HG03108 (cell line): ENCODE measurements at regions not wholly inside any gene's neighbourhood (a gene's known extent, or its start where the extent isn't known, plus 50 kb on each side); places are given as distances from the start of the nearest gene placed in this dataset.
"Not testable (repeated sequence)": the region's sequence is repeated elsewhere in the genome, so short reads cannot be mapped to it uniquely, and the experiment has no call there.

Experiments used
- ATAC-seq: cut with Tn5 transposase; IDR thresholded peaks from one replicate; pipeline ENCODE4 v1.9.1; 2021; ENCODE audit warnings: moderate library complexity; ENCODE audit not compliant: unreplicated experiment

DNA sequence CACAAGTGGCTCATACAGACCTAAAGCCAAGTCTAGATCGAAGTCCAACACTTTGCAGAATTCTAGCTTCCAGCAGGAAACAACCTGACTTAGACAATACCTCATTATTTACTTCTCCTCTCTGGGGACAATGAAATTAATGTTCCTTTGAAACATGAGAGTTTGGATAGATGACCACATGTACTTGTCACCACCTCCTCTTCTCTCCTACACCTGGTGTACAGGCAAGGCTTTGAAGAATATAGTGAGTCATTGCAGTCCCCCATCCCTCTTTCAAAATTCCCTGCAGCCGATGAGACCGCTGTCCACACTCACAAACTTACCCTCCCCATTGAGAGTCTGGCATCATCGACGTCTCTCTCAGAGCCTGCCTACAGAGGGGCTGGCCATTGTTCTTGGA lies 189.0 kb upstream of the HES1 start:
- ATAC-seq, result no peak

DNA sequence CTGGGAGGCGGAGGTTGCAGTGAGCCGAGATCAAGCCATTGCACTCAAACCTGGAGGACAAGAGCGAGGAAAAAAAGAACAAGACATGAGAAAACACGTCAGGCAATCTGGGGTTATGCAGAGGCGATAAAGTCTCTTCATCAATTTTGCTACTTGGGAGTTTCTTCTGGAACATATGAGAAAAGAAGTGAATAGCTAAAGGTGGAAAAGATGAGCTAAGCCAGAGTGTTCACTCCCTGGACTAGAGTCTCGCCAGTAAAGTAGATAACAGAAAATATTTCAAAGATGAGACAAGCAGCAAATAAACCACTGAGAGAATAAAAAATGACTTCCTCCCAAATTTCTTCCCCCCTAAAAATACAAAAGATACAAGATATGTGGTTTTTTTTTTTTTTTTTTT lies 188.4 kb upstream of the HES1 start:
- ATAC-seq, result no peak

DNA sequence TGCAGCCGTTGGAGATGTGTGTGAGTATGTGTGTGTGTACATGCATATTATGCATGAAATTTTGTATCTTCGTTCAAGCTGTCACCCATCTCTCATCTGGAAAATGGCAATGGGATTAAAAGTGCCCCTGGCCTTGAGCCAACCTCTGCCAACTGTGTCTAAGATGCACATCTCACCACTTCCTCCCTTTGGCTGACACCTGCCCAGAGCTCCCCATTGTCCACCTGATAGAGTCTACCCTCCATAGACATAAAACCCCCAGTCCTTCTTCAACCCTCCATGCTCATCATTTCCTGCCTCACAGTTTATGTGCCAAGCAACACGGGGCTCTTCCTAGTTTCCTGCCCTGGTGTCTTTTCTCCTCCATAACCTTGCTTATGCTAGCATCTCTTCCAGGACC lies 187.5 kb upstream of the HES1 start:
- ATAC-seq, result no peak

DNA sequence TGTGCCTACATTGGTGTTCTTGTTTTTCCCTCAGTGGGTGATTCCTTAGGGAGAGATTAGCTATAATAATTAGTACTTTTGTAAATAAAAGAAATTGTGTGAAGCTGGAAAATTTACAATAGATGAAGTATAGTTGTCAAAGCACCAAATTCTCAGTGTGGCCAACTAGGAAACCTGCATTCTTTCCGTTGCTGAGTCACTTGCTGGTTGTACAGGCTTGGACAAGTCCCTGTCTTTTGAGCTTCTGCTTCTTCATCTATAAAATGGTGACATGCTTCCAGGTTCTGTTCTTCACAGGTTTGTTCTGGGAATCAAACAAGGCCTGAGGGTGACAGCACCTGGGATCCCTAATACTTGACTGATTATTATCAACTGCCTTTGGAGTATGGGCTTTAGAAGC lies 184.1 kb upstream of the HES1 start:
- ATAC-seq, result no peak

DNA sequence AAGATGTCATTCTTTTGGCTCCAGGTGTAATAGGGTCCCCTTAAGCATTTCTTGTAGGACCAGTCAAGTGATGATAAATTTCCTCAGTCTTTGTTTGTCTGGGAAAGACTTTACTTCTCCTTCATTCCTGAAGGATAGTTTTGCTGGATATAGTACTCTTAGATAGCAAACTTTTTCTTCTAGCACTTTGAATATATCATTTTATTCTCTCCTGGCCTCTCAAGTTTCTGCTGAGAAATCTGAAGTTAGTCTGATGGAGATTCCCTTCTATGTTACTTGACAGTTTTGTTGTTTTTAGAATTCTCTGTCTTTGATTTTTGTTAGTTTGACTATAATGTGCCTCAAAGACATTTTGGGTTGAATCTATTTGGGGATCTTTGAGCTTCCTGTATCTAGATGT lies 181.2 kb upstream of the HES1 start:
- no peak for ATAC-seq

DNA sequence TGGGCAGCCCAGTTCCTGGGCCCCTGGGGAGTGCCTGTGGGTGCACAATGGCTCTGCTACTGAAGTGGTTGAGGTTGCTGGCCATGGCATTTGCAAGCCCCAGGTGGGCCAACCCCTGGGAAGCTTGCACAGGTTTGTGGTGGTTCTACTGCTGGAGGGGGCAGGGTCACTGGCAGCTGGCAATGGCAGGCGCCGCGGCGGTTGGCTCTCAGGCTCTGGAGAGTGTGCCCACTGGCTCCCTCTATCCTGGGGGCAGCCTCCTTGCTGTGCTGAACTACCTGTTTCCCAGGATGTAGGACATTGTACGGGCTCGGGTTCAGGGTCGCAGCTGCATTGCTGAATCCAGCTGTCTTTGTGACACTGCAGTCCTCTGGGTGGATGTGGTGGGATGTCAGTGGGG lies 180.2 kb upstream of the HES1 start:
- no peak for ATAC-seq

DNA sequence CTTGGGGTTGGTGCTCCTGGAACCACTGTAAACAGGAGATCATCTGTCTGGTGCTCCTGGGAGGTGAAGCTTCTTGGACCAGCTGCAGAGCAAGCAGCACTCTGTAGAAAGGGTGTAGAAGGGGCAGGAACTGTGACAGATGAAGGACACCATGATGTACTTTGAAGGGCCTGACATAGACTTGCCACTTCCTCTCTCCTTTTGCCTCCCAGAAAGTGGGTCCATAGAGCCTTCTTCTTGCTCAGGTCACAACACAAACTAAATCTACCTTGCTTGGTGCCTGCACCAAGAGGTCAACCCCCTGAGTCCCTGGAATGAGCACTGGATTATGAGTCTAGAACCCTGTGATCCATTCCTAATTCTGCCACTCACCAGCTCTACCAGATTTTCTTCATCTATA lies 176.1 kb upstream of the HES1 start:
- no peak for ATAC-seq

DNA sequence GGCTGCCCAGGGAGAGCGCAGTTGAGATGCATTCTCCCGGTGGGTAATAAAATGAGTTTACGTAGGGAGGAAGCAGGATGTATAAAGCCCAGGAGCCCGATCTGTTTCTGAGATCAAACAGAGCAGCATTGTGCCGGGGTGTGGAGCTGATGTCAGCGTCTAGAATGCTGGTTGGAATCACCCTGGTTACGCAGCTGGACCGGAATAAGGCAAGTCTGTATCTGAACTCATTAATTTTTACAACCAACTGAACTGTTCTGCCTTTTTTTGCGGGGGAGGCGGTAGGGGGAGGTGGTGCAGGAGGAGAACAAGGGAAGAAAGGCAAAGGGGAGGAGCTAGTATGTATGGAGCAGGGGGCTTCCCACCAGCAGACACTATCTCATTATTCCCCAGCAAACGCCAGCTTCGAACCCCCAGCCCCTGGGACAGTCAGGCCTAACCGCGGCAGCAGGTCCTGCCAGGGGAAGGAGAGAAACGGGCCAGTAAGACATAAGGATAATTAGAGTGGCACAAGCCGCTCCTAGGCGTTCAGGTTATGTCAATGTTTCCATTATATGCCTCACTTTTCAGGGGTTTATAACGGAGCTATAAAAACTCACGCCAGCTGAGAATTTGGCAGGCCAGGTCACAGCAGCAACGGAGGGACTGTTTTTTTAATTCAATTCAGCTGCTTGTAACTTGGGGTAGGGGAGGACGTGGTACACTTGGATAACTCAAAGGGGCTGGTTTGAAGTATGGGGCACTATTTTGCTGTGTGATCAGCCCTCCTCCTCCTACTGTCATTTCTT lies 175.3 kb upstream of the HES1 start:
- no peak for ATAC-seq

DNA sequence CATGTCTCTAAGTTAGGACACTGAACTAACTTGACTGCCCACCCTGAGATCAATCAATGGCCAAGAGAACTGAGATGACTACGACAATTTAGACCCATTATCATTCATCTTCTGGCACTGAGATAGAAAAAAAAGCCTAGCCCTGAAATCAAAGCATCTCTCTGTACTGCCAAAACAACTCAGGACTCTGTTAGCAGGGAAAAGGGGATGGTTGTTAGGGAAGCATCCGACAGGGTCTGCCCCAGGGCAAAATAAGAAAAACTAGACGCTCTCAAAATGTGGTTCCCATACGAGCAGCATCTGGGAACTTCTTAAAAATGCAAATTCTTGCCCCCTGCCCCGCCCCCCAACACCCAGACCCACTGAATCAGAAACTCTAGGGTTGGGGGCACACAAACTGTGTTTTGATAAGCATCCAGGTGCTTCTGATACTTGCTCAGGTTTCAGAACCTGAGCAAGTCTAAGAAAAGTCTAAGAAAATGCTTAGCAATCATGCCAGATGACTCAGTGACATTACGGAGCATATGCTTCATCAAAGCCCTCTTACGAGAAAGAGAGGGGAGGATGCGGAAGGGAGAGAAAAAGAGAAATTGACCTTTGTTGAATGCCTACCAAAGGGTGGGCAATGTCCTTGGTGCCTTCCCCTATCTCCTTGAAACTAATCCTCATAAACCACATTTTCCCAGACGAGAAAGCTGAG lies 172.8 kb upstream of the HES1 start:
- no peak for ATAC-seq

DNA sequence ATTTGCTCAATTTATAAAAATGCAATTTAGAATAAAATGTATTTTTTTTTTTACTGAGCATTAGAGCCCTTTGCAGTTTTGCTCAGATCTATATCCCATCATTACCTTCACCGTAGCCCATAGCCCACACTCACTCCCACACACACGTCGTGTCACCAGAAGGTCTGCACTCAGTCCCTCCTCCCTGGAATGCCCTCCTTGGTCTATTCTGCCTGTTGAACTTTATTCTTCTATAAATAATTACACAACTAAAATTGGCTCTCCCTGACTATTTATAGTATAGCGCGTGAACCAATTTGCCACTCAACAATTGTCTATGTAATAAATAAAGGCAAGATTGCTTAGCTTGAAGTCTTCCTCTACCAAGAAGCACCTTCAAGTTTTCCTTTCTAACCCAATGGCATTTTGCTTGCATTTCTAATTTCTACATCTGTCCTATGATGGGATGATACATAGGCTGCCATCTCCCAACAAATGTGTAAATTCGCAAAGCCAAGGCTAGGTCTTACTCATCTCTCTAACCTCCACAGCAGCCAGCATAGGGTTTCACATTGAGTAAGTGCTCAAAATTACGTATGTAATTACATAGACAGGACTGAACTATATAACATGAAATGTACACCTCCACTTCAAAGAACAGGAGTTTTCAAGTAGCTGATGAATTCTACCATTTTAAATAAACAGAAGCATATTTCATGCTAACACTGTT lies 172.0 kb upstream of the HES1 start:
- peak; percentile 80 for ATAC-seq

DNA sequence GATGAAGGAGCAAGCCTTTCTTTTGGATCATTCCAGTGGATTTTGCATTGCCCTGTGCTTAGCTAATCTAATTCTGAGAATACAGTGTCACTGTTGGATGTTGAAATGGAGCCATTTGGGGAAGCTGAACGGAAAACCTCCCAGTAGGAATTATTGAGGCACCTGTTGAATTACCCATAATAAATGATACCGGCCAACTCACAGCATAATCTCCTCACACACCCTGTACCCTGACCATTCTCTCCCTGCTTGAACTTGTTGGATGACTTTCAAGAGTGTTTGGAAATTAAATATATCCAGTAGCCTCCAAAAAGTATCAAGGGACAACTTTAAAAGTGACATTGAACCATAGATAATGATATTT lies 171.4 kb upstream of the HES1 start:
- ATAC-seq, result no peak

DNA sequence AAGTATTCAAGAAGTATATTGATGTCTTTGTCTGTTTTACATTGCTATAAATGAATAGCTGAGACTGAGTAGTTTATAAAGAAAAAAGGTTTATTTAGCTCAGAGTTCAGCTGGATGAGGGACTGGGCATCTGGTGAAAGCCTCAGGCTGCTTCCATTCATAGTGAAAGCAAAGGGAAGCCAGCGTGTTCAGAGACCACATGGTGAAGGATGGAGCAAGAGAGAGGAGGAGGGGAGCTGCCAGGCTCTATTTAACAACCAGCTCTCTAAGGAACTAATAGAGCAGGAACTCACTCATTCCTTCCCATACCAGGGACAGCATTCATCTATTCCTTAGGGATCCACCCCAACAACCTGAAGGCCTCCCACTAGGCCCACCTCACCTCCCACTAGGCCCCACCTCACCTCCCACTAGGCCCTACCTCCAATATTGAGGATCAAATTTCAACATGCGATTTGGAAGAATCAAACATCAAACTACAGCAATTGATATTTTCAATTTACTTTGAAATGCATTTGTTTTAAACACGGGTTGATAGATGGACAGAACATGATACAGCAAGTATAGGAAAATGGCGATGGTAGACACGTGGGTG lies 167.5 kb upstream of the HES1 start:
- ATAC-seq, result no peak

DNA sequence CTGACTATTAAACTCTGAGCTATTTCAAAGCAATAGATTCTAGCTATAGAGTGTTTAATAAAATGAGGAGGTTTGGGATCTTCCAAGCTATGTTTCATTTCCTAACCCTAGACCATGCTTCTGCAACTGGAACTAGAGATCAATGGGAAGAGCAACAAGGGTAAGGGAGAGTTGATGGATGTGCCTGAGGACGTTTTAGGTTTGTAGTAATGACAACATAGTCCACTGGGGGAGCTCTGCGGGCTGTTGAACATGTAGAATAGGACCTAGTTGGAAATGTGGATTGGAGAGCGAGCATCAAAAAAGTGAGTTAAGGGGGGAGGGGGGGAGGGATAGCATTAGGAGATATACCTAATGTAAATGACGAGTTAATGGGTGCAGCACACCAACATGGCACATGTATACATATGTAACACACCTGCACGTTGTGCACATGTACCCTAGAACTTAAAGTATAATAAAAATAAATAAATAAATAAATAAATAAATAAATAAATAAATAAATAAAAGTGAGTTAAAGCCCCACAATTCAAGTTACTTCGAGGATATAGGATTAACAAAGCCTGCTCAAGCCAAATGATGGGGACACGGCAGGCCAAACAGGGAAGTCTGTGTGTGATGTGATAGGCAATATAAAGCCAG lies 165.7 kb upstream of the HES1 start:
- ATAC-seq, result not testable (repeated sequence)

DNA sequence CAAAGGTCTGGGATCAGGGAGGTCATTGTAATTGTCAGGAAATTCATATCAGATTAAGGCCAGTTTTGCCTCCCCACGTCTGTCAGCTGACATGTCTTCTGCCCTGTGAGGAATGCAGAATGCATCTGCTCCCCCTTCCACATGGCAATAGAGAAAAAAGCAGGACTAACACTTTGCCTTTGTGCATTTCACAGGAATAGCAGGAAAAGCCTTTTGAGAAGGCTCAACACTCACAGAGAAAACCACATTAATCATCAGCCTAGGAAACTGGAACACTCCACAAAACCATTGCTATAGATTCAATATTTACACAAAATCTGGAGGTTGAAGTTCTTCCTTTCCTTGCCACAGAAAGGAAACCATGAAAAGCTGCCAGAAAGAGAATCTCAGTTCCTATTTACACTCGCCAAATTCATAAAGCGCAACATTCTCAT lies 165.2 kb upstream of the HES1 start:
- peak; percentile 39 for ATAC-seq

DNA sequence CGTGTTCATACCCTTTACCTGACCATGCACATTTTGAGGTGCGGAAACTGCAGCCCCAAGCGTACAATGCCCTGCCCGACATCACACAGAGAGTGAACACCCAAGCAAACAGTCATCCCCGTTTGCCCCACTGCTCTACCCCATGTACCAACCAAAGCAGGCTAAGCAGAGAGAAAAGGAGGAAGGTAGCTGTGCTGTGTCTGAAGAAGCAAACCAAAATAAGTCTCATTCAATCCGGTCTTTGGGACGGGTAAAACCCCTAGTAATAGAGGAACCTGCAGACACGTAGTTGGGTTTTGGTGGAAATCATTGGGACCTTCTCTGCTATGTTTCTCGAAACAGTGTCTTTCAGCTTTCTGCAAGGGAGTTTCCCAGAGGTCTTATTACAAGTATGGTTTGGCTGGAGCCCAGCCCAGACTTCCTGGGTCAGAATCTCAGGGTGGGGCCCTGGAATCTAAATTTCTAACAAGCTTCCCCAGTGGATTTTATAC lies 164.6 kb upstream of the HES1 start:
- peak; percentile 78 for ATAC-seq

DNA sequence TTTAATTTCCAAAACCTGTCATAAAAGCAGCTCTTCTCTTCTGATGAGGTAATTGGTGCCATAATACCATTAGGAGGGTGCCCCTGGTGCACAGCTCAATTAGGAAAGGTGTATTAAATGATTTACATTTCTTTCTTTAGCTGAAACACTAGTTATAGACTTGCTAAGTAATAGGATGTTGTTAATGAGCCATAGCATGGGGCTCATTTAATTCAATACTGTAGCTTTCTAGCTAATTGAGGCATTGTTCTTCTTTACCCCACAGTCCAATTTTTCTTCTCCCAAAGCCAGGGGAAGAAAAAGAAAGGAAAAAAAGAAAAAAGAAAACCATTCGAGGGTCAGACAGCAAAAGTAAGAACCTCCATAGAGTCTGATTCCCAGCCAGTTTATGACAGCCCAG lies 164.0 kb upstream of the HES1 start:
- ATAC-seq, result no peak

DNA sequence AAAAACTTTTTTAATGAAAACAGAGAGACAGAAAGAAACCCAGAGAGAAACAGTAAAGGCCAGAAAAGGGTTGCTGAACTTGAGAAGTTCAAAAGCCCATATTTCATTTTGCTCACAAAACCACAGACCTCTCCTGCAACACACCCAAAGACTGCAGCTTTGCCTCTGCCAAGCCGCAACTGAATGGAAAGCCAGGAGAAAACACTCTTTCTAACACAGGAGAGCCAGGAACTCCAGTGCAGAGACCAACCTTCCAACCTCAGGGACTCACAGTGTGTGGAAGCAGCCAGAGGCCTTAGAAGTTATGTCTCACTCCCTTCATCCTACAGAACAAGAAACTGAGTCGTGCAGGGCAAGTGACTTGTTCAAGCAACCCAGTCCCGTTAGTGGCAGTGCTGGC lies 163.1 kb upstream of the HES1 start:
- no peak for ATAC-seq

DNA sequence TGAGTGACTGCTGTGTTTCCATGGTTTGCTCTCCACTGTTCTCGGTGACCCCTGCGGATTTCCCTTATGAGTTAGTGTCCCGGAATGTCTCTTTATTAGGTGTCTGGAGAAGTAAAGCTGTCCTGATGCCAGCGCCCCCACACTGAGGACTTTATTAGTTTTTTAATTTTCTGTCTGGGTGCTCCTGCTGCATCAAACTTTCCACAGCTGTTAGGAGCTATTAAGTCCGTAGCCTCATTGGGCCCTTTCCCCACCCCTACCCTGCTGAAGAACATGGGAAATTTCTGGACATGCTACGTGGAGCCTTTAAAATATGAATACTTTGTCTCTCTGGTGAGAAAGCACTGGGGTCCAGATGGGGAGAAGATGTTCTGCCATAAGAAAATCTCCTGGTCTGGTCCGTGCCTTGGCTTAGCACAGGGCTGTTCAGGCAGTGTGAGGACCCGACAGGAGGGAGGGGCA lies 161.7 kb upstream of the HES1 start:
- ATAC-seq, result no peak

DNA sequence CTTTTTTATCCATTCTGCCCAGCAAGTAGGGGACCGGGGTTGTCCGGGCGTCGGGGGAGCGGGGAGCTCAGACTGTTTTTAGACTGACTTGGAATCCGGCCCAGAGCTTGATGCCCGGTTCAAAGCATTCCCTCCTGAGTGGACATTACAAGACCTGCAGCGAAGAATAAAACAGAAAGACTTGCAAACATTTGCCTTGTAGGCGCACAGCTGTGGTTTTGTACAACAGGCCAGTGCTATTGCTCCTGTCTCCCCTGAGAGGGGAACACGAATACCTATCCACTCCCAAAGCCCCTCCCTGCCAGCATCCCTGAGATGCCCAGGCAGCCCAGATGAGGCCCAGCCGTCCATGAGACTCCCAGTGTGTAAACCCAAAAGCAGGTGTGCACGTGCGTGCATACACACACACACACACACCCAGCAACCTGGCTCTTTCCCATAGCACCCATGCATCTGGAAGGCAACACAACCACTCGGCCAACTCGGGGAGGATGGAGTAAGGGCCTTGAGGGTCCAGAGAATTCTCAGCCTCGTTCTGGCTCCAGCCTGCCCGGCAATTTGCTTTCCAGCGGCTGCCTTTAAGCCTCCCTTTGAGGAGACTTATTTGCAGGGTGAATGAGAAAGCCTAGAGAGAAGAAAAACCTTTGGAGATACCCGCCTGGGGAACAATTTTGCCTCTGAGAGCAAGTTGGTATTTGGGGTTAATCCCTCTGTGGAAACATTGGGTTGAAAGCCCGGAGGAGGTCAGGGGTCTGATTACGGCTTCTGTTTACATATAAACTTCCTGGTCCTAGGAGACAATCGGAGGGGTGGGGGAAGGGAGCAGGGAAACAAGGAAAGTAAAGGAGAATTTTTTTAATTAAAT lies 161.0 kb upstream of the HES1 start:
- ATAC-seq, result no peak

DNA sequence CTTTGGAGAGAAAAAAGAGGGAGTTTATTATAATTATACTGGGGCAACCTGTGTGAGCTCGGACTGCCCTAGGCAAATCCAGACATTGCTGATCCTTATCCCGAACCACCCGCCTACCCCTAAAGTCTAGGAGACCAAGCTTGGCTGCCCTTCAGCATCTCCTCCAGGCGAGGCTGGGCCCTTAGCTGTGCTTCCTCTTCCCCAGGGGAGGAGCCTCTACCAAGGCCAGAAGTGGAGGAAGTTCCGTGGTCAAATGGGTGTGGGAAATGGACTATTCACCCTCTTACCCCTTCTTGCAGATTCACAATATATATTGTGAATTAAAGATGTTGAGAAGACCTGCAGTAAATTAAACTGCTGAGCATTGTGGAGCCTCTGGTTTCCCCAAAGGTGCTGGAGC lies 158.3 kb upstream of the HES1 start:
- ATAC-seq, result no peak
